IPS DF 19.7 (cell line): ENCODE measurements at regions not wholly inside any gene's neighbourhood (a gene's known extent, or its start where the extent isn't known, plus 50 kb on each side); places are given as distances from the start of the nearest gene placed in this dataset.

ENCODE experiments used
- DNase-seq: peaks from one replicate; pipeline ENCODE4 v3.0.0-alpha.2; 2013; ENCODE audit warnings: low read depth, low spot score

DNA sequence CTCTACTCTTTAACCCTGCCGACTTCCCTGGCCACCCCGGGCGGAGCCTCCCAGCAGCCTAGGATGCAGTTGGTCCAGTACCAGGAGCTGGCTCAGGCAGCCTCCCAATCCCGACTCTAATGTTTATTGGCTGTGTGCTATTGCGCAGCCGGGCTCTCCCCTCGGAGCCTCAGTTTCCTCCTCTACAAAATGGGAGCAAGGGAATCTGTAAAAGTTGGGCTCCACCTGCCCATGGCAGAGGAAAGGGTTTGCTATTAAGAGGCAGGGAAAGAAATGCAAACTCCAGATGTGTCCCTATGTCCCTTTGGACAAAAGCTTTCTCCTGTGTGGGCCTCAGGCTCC, 140.8 kb upstream of the PJA1 start:
- DNase-seq = no peak

- peak; percentile 45 for DNase-seq
Measured at GRCh38 chrX:69305333-69306062, 140.2 kb upstream of the PJA1 start.

GRCh38 chrX:69303231-69303630, 138.0 kb upstream of the PJA1 start:
- DNase-seq = no peak

- no peak for DNase-seq
Measured at GRCh38 chrX:69299951-69300714, 134.9 kb upstream of the PJA1 start.

- no peak for DNase-seq
Measured at GRCh38 chrX:69299285-69299684, 134.0 kb upstream of the PJA1 start.

GRCh38 chrX:69298466-69299140, 133.3 kb upstream of the PJA1 start:
- DNase-seq = no peak

DNA sequence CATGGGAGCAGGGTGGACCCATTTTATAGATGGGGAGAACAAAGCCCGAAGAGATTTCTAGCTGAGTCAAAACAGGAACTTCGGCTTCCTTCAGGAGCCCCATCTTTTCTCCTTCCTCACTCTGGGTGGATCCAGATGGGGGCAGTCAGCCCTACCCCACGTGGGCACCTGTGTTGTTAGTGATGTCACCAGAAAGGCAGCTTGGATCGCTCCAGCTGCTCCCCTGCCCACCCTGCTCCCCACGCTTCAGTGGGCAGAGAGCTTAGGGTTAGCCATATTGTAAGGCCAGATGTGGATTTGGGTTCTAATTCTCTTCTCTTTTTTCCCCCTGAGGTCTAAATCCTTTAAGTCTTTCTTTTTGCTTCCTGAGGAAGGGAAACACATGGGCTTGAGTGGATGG, 132.3 kb upstream of the PJA1 start:
- DNase-seq = no peak

DNA sequence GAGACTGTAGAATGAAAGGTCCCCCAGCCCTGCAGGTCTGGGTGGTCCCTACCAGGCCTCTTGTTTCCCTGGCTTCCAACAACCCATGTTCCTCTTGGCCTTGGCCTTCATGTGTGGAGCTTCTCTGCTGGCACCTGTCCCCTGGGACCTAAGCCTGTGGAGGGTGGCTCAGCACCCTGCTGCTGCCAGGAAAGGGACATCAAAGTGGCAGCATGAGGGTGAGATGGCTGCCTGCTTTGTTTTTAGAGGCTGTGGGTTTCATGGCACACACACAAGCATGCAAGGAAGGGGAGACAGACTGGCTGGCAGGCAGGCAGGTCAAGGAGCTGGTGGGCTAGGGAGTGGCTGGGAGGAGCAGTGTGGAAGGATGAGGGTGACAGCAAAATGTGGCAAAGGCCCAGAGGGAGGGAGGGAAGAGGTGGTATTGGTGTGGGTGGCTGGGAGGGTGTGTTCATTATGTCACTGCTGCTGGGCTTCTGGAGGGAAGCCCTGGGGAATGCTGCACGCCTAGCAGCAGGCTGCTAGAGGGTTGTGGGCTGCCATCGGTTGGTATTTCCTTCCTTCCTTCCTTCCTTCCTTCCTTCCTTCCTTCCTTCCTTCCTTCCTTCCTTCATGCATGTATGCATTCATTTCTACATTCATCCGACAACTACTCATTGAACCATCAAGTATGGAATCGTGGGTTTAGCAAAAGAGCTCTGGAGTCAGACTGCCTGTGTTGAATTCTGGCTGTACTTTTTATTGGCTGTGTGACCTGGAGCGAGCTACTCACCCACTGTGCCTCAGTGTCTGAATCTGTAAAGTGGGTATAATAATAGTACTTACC, 128.7 kb upstream of the PJA1 start:
- no peak for DNase-seq

DNA sequence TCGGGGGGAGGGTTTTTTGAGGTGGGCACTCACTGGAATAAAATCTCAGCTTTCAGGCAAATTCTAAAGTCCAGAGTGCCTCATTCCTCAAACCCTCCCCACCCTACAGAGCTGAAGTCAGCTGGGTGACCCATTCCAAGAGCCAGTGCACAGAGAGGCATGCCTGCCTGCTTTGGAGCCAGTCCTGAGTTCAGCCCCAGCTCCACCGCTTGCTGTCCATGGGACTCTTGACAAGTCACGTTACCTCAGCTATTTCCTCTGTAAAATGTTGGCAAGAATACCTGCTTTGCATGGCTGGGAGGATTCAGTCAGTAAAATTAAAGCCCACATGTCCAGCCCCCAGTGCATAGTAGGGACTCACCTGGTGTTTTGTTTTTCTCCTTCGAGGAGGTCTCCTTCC, 125.9 kb upstream of the PJA1 start:
- no peak for DNase-seq

- no peak for DNase-seq
Measured at GRCh38 chrX:69290292-69290691, 125.0 kb upstream of the PJA1 start.

DNA sequence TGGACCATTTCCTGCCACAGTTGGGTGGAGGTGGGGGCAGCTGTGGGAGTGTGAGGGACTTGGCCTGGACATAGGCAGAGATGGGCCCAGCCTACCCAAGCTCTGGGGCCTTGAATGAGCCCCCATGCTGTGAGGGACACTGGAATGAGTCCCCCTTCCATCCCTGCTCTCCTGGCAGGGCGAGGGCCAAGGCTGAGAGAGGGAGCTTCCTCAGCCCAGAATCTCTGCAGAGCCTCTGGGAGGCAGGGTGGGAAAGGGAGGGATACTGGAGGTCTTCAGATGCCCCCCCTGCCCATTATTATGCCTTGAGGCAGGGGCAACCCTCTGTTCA, 124.5 kb upstream of the PJA1 start:
- DNase-seq = no peak

DNA sequence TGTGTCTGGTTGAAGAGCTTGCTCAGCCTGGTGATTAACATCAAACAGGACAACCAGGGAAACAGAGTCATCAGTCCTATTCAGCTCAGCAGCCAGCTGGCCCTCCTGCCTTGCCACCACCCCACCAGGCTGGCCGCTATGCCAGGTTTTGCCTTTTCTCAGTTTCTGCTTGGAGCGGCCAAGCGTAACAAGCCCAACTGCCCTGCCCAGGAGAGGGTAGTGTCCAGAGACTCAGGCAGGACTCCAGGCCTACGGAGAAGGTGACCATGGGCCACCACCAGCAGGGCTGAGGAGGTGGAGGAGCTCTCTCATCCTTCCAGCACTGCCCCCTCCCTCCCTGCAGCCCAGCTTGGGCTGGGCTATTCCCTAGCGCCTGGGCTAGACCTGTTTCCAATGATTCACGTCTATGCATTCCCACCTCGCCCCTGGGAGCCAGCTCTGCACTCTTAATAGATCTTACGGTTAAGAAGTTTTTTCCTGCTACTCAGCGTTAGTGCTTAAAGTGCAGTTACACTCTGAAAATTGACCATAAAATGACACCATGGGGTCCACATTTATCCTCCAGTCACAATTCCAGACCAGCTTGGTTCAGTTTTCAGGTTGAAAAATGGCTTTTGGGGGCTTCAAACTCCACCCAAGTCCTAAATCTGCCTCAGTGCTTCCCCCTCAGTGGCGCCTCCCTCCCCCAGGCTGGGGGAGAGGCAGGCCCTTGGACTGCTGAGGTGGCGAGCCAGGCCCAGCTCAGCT, 124.0 kb upstream of the PJA1 start:
- no peak for DNase-seq

- no peak for DNase-seq
Measured at GRCh38 chrX:69287095-69287494, 121.8 kb upstream of the PJA1 start.

DNA sequence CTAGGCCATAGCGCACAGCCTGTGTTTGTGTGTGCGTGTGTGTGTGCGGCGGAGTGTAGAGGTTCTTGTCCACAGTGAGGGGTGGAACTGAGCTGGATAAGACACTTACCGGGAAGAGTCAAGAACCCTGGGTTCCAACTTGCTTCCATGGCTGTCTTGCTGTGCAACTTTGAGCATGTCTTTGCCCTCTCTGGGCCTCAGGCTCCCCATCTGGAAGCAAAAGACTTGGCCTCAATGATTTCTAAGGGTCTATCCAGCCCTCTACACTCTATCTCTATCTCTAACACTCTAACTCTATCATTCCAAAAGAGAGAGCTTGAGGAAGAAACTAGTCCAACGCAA, 121.3 kb upstream of the PJA1 start:
- no peak for DNase-seq

GRCh38 chrX:69285881-69286564, 120.8 kb upstream of the PJA1 start:
- no peak for DNase-seq

- DNase-seq = no peak
Measured at GRCh38 chrX:69285401-69285877, 120.2 kb upstream of the PJA1 start.

- no peak for DNase-seq
Measured at GRCh38 chrX:69284491-69284890, 119.2 kb upstream of the PJA1 start.

GRCh38 chrX:69282893-69283690, 117.8 kb upstream of the PJA1 start:
- DNase-seq = no peak

GRCh38 chrX:69280933-69281332, 115.7 kb upstream of the PJA1 start:
- no peak for DNase-seq

DNA sequence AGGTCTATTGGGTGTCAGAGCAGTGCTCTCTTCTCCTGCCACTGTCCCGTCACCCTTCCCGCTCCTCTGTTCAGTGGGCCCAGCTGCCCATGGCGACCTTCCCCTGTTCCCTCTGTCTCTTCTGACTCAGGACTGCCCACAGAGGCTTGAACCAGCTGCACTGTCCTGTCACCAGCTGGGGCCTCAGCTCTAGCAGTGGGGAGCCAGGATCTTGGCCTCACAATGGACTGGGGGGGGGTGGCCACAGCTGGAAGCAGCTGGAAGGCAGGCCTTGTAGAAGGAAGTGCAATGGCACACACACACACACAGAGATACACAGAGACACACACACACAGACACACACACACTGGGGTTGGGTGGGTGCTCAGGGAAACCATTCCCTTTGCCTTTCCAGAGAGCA, 114.0 kb upstream of the PJA1 start:
- no peak for DNase-seq
